Stimulated activated naive CD8-positive, alpha-beta T cell treated with anti-CD3 and anti-CD28 coated beads, Interleukin-15, amount 100 ng/mL, for 72 hours (primary cell): ENCODE measurements at regions not wholly inside any gene's neighbourhood (a gene's known extent, or its start where the extent isn't known, plus 50 kb on each side); places are given as distances from the start of the nearest gene placed in this dataset.
"Not testable (repeated sequence)": the region's sequence is repeated elsewhere in the genome, so short reads cannot be mapped to it uniquely, and the experiment has no call there.

Experiments used
- ATAC-seq: fragments of 150-1000 bp; cut with Tn5 transposase; 2 replicates; pipeline ENCODE4 v1.10.0; 2021; ENCODE audit warnings: mild to moderate bottlenecking, moderate library complexity
- DNase-seq, 2 donors: peaks; one replicate each; pipeline ENCODE4 v3.0.0; 2021 to 2022
- H3K27ac Mint-ChIP-seq, 2 donors: one replicate each; pipeline ENCODE4 v1.8.0; 2022; ENCODE audit warnings: mild to moderate bottlenecking in 2 of 2, mixed read lengths in 2 of 2, moderate library complexity in 2 of 2
- H3K27me3 Mint-ChIP-seq: one replicate; pipeline ENCODE4 v1.8.0; 2022; ENCODE audit warnings: mixed read lengths
- H3K4me1 Mint-ChIP-seq: one replicate; pipeline ENCODE4 v1.8.0; 2022; ENCODE audit warnings: mild to moderate bottlenecking, mixed read lengths
- H3K4me3 Mint-ChIP-seq, 2 donors: one replicate each; pipeline ENCODE4 v1.8.0; 2022; ENCODE audit warnings: mild to moderate bottlenecking in 2 of 2, mixed read lengths in 2 of 2, moderate library complexity in 1 of 2
- H3K9me3 Mint-ChIP-seq, 2 donors: one replicate each; pipeline ENCODE4 v1.8.0; 2022; ENCODE audit warnings: mixed read lengths in 2 of 2

DNA sequence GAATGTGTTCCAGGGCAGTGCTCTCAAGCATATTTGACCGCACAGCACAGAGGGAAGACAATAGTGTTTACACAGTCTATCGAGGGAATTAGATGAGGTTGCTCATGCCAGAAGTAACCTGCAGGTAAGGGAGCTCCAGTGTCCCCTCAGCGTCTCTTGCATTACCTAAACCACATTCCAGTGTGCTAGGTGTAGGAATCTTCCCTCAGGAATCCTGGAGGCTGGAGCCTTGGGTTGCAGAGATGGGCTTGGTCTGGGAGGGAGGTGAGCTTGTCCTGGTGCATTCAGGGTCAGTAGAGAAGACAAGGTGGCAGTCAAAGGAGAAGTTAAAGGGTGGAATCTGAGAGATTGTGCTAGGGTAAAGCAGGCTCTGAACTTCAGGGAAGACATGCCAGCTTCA is 56.3 kb downstream of the SOX14 start:
- Mint-ChIP-seq H3K9me3 (no peaks in the 10 kb centered on the region), H3K4me3 (no peak overlapping the region), H3K27me3 (peaks cover 8% of the 10 kb centered on the region), H3K27ac (no peak overlapping the region), H3K4me1 (no peaks in the 10 kb centered on the region)
- DNase-seq (no peak), ATAC-seq (no peak)

DNA sequence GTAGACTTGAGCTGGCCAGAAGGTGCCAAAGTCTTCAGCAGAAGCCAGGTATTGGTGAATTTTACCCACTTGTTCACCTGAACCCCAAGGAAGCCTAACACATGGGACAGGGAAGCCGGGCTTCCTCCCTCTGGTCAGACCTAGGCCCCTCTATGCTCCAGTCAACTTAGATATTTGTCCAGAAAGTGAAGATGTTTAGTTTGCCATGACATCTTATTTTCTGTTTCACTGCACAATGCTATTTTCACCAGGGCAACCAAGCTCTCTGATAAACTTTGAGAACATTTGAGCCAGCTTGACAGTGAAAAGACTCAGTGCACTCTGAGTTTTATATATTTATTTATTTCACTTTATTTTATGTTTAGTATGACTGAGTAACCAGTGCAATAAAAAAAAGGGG is 71.0 kb downstream of the SOX14 start:
- H3K27me3 Mint-ChIP-seq, result peaks cover 13% of the 10 kb centered on the region
- DNase-seq (no peak), ATAC-seq (no peak)
- H3K4me1 Mint-ChIP-seq, result no peaks in the 10 kb centered on the region
- peaks cover 4 to 15% of the 10 kb centered on the region in 2 donors for H3K9me3 Mint-ChIP-seq
- no peak overlapping the region for H3K4me3 Mint-ChIP-seq
- no peak overlapping the region for H3K27ac Mint-ChIP-seq

DNA sequence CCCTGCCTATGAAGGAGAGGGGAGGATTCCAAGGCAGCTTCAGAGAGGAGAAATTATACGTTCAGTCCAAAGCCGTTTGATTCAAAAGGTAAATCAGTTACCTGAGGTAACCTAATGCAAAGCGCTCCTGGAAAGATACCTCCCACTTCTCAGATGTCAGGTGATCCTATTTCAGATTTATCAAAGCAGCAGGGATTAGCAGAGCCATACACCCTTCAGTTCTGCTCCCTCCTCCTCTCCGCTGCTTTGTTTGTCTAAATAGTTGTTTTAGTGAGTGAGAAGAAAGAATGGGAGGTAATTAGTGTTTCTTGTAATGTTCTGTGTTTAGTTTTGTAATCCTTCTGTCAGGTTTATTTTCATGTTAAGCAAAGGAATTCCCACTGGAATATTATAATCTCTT is 81.1 kb downstream of the SOX14 start:
- ATAC-seq (no peak), DNase-seq (no peak)
- H3K4me3 Mint-ChIP-seq, result no peak overlapping the region
- no peak overlapping the region for H3K27ac Mint-ChIP-seq
- no peaks in the 10 kb centered on the region for H3K4me1 Mint-ChIP-seq
- H3K27me3 Mint-ChIP-seq, result peaks cover 31% of the 10 kb centered on the region
- no peaks in the 10 kb centered on the region for H3K9me3 Mint-ChIP-seq

DNA sequence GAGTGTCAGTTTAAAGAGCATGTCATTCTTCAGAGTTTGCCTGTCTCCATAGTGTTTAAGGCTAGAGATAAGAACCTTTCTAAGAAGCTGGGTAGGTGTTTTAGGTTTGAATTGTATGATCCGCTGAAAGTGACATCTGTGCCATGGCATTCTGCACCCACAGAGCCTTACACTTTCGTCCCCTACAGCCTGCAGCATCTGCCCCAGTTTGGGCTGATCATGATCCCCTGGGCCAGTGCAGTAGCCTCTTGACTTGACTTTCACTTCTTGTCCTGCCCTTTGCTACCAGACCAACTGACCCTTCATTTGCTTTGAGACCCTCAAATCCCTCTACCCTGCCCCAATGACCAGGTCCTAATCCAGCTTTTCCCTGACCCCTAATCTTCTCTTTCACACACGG is 81.6 kb downstream of the SOX14 start:
- H3K27ac Mint-ChIP-seq, result no peak overlapping the region
- DNase-seq, result no peak
- no peak for ATAC-seq
- no peaks in the 10 kb centered on the region for H3K4me1 Mint-ChIP-seq
- H3K27me3 Mint-ChIP-seq, result peaks cover 31% of the 10 kb centered on the region
- H3K9me3 Mint-ChIP-seq, result no peaks in the 10 kb centered on the region
- no peak overlapping the region for H3K4me3 Mint-ChIP-seq

DNA sequence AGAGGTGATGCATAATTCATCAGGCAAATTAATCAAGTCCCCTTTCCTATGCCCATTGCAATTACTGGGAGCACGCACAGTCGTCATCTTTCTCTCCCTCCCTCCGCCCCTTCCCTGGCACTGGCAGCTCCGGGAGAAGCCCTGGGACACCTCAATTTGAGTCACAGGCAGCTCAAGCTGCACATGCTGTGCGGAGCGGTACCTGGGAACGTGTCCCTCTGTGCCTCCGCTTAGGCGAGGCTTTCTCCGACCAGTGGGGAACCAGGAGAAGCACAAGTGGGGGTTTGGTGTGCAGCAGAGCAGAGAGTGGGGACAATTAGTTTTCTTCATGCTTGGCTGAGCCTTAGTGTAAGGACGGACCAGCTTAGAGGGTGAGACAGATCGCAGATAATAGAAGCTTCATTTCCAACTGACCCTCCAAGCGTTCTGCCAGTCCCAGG is 88.3 kb downstream of the SOX14 start:
- no peak overlapping the region for H3K4me3 Mint-ChIP-seq
- H3K4me1 Mint-ChIP-seq, result no peaks in the 10 kb centered on the region
- H3K27me3 Mint-ChIP-seq, result peaks cover 33% of the 10 kb centered on the region
- H3K27ac Mint-ChIP-seq, result no peak overlapping the region
- DNase-seq, result no peak
- no peak for ATAC-seq
- no peaks in the 10 kb centered on the region for H3K9me3 Mint-ChIP-seq

DNA sequence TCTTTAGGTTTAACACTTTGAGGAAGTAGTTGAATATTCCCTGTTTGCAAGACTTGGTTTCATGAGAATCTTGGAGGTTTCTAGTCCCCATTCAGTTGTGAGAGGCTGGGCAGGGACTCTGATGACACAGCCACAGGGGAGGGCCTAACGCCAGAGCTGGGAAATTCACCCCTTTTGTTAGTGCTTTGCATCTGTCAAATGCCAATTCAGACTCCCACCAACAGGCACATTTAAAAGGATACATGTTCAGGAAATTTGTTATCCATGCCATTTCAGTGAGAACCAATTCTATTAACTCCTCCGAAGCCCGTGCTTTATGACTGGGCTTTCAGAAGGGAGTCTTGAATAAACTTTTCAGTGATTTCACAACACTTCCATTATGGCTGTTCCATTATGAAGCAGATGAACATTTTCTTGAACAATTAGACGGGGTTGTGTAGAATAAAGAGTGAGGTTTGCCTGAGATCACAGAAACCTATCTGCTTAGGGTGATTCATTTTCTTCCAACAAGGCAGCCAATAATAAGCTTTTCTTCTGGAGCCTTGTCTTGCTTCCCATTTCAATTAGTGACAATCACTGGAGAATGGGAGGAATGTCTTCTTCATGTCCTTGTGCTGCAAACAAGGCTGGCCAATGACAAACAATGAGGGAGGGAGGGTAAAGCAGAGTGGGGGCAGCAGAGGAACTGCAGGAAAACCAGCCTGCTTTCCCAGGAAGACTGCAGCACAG is 90.6 kb downstream of the SOX14 start:
- no peak for DNase-seq
- Mint-ChIP-seq H3K27ac (no peak overlapping the region), H3K4me1 (no peaks in the 10 kb centered on the region), H3K27me3 (peaks cover 17% of the 10 kb centered on the region), H3K4me3 (no peak overlapping the region), H3K9me3 (no peaks in the 10 kb centered on the region)
- ATAC-seq, result no peak

DNA sequence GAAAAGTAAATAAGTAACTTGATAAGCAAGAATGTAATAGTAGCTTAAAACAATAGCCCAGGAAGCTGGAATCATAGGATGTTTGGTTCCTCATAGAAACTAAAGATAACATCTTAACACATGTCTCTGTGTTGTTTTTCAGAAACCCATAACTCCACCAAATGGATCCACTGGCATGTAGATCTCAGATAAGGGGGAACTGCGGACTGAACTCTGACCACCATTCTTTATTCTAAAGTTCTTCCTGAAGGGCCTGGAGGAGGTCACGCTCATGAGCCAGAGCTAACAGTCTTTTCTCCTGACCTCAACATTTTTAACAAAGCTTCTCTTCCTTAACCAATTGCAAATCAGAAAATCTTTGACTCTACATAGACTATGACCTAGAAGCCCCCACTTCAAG is 101.9 kb downstream of the SOX14 start:
- H3K27ac Mint-ChIP-seq, result no peak overlapping the region
- H3K4me3 Mint-ChIP-seq, result no peak overlapping the region
- DNase-seq (no peak), ATAC-seq (no peak)
- H3K27me3 Mint-ChIP-seq, result no peaks in the 10 kb centered on the region
- no peaks in the 10 kb centered on the region for H3K4me1 Mint-ChIP-seq
- H3K9me3 Mint-ChIP-seq, result peaks cover 8 to 35% of the 10 kb centered on the region in 2 donors

DNA sequence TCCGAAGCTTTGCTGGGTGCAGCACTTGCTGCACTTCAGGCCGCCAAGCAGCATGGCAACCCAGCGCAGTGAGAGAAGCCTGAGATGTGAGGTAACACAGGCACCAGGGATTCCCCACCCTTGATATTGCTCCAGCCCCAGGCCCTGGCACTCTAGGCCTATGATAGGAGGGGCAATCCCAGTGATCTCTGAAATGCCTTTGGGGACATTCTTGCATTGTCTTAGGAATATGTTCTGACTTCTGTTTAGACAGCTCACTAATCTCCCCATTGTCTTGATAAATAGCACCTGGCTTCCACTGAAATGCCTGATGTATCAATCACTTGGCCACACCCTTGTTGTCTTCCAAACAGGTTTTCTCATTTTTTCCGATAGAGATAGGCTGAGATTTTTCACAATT is 102.8 kb downstream of the SOX14 start:
- ATAC-seq (no peak), DNase-seq (no peak)
- H3K9me3 Mint-ChIP-seq, result peaks cover 12 to 43% of the 10 kb centered on the region in 2 donors
- no peak overlapping the region for H3K27ac Mint-ChIP-seq
- H3K4me1 Mint-ChIP-seq, result no peaks in the 10 kb centered on the region
- no peaks in the 10 kb centered on the region for H3K27me3 Mint-ChIP-seq
- H3K4me3 Mint-ChIP-seq, result no peak overlapping the region

DNA sequence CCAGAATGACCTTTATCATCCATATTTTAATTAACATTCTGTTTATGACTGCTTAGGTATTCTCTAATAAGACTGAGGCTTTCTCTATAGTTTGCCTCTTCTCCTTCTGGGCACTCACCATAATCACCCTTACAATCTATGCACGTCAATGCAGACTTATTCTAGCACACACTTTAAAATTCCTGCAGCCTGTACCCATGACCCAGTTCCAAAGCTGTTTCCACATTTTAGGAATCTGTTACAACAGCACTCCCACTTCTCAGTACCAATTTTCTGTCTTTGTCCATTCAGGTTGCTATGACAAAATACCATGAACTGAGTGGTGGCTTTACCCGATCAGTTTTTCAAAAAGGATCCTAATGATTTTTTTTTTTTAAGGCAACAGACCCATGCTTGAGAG is 103.5 kb downstream of the SOX14 start:
- ATAC-seq (no peak), DNase-seq (no peak)
- H3K27me3 Mint-ChIP-seq, result no peaks in the 10 kb centered on the region
- H3K27ac Mint-ChIP-seq, result no peak overlapping the region
- no peak overlapping the region for H3K4me3 Mint-ChIP-seq
- no peaks in the 10 kb centered on the region for H3K4me1 Mint-ChIP-seq
- peaks cover 12 to 48% of the 10 kb centered on the region in 2 donors for H3K9me3 Mint-ChIP-seq

DNA sequence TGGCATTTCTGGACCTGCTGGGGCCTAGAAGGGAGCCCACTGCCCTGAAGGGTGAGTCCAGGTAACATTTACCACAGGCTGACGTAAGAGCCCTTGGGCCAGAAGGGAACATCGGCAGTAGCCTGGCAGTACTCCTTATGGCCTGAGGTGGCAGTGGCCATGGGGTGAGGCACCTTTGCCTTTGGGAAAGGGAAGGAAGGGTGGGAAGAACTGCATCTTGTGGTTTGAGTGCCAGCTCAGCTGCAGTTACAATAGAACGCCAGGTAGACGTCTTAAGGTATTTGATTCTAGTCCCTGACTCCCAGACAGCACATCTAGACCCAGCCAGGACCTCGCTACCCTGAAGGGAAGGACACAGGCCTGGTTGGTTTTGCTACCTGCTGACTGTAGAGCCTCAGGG is 104.9 kb downstream of the SOX14 start:
- H3K4me3 Mint-ChIP-seq, result no peak overlapping the region
- ATAC-seq (no peak), DNase-seq (no peak)
- no peak overlapping the region for H3K27ac Mint-ChIP-seq
- H3K4me1 Mint-ChIP-seq, result no peaks in the 10 kb centered on the region
- H3K9me3 Mint-ChIP-seq, result peaks cover 12 to 48% of the 10 kb centered on the region in 2 donors
- no peaks in the 10 kb centered on the region for H3K27me3 Mint-ChIP-seq

DNA sequence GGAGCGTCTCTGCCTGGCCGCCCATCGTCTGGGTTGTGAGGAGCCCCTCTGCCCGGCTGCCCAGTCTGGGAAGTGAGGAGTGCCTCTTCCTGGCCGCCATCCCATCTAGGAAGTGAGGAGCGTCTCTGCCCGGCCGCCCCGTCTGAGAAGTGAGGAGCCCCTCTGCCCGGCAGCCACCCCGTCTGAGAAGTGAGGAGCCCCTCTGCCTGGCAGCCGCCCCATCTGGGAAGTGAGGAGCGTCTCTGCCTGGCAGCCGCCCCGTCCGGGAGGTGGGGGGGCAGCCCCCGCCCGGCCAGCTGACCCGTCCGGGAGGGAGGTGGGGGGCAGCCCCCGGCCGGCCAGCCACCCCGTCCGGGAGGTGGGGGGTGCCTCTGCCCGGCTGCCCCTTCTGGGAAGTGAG is 108.5 kb downstream of the SOX14 start:
- H3K4me1 Mint-ChIP-seq, ATAC-seq, H3K27ac Mint-ChIP-seq, H3K4me3 Mint-ChIP-seq, DNase-seq, H3K27me3 Mint-ChIP-seq: not testable (repeated sequence)
- H3K9me3 Mint-ChIP-seq, result peaks cover 28 to 54% of the 10 kb centered on the region in 2 donors

DNA sequence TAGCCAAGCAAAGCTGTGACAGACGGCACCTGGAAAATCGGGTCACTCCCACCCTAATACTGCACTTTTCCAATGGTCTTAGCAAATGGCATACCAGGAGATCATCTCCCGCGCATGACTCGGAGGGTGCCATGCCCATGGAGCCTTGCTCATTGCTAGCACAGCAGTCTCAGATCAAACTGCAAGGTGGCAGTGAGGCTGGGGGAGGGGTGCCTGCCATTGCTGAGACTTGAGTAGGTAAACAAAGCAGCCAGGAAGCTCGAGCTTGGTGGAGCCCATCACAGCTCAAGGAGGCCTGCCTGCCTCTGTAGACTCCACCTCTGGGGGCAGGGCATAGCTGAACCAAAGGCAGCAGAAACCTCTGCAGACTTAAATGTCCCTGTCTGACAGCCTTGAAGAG is 113.1 kb upstream of the CLDN18 start:
- not testable (repeated sequence) for H3K4me3 Mint-ChIP-seq, H3K4me1 Mint-ChIP-seq

DNA sequence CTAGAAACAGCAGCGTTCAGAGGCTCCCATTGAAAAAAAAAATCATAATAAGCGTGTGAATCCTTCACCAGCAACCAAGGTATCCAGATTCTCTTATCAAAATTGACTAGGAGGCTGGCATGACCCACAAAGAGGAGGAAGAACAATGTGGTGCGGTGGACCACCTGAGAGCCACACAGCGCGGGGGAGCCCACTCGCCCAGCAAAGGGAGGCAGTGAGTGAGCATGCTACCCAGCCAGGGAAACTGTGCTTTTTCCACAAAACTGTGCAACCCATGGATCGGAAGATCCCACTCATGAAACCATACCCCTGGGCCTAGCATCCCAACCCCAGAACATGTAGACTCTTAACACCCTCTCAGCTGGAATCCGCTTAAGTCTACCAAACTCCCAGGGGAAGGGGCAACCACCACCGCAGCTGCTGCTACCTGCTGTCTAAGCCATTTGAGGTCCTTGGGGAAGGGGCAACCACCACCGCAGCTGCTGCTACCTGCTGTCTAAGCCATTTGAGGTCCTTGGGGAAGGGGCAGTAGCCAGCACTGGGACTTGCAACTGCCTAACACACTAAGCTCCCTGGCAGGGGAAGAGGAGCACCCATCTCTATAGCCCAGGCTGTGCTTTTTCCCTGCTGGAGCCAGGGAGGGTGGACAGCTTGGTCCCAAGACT is 102.8 kb upstream of the CLDN18 start:
- H3K27me3 Mint-ChIP-seq, result no peaks in the 10 kb centered on the region
- ATAC-seq (no peak), DNase-seq (no peak)
- no peaks in the 10 kb centered on the region for H3K4me1 Mint-ChIP-seq
- H3K9me3 Mint-ChIP-seq, result peaks cover 10 to 17% of the 10 kb centered on the region in 2 donors
- H3K27ac Mint-ChIP-seq, result no peak overlapping the region
- H3K4me3 Mint-ChIP-seq, result no peak overlapping the region

More for the DNA sequence above, 113.1 kb upstream of the CLDN18 start:
- ATAC-seq, H3K27me3 Mint-ChIP-seq, DNase-seq, H3K27ac Mint-ChIP-seq: not testable (repeated sequence)
- peaks cover 0 to 11% of the 10 kb centered on the region in 2 donors for H3K9me3 Mint-ChIP-seq

DNA sequence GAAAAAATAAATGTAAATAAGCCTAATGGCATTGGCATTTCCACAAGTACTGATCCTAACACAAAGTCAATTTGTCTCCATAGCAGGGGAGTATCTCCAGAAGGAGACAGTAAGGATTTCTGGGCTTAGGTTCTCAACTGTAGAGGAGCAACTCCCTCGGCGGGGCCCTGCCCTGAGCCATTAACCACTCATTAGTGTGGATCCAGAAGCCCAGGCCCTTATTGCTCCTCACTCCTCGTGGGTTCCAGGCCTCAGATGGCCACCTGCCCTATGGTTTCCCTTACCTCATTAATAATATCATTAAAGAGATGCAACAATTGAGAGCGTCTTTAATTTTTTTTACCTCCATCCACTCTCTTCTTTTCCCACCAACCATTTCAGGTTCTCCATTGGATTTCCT is 85.3 kb upstream of the CLDN18 start:
- H3K4me1 Mint-ChIP-seq, result no peaks in the 10 kb centered on the region
- DNase-seq (no peak), ATAC-seq (no peak)
- H3K4me3 Mint-ChIP-seq, result no peak overlapping the region
- H3K9me3 Mint-ChIP-seq, result no peaks in the 10 kb centered on the region
- no peak overlapping the region for H3K27ac Mint-ChIP-seq
- peaks cover 8% of the 10 kb centered on the region for H3K27me3 Mint-ChIP-seq

DNA sequence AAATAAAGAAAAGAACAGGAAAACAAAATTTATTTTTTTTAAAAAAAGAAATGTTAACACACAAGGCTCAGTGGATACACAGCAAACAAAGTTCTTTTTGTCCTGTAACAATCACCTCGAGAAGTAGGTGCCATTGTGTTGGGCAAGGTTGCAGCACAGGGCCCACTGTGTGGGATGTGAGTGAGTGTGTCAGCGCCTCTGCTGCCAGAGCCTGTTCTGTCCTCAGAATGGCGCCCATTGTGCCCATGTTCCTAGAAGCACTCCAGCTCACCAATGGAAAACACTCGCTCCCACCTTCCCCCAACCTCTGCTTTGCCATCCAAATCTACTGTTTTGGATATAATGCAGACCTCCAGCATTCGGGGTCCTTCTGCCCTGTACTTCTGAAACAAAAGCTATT is 84.9 kb upstream of the CLDN18 start:
- ATAC-seq (no peak), DNase-seq (no peak)
- H3K4me1 Mint-ChIP-seq, result no peaks in the 10 kb centered on the region
- H3K9me3 Mint-ChIP-seq, result no peaks in the 10 kb centered on the region
- peaks cover 4% of the 10 kb centered on the region for H3K27me3 Mint-ChIP-seq
- H3K4me3 Mint-ChIP-seq, result no peak overlapping the region
- no peak overlapping the region for H3K27ac Mint-ChIP-seq

DNA sequence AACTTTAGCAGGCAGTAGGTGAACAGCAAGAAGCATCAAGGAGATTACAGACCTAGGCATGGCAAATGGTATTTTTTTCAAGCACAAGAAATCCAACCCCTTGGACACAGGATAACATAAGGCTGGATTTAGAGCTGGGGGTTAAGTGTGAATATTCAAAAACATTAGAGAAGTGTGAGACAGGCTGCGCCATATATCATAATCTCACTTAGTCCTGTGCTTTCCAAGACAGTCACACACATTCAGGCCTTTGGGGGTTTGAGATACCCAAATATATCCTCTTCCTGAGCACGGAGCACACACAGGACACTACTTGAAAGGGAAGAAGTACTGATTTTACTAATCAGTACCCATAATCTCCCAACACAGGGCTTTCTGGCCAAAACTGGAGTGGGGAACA is 83.0 kb upstream of the CLDN18 start:
- no peak overlapping the region for H3K4me3 Mint-ChIP-seq
- H3K27me3 Mint-ChIP-seq, result no peaks in the 10 kb centered on the region
- no peak for ATAC-seq
- DNase-seq, result no peak
- no peak overlapping the region for H3K27ac Mint-ChIP-seq
- H3K4me1 Mint-ChIP-seq, result no peaks in the 10 kb centered on the region
- no peaks in the 10 kb centered on the region for H3K9me3 Mint-ChIP-seq

DNA sequence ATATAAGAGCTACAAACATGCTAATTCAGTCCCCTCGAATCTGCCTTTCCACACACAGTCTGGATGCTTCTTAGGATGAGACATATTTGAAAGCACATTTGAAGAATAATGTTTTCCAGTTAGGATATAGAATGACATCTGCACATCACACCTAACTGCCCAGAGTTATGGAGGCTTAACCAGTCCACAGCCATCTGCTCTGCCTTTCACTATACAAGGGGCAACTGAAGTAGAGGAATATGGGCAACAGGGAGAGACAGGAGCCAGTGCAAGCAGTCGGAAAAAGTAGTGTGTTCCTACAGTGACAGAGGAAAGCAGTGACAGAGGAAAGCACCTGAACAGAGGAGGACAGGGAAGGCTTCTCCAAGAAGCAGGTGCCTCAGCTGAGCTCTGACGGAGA is 79.0 kb upstream of the CLDN18 start:
- H3K27me3 Mint-ChIP-seq, result no peaks in the 10 kb centered on the region
- H3K27ac Mint-ChIP-seq, result no peak overlapping the region
- ATAC-seq (no peak), DNase-seq (no peak)
- H3K4me1 Mint-ChIP-seq, result no peaks in the 10 kb centered on the region
- H3K9me3 Mint-ChIP-seq, result no peaks in the 10 kb centered on the region
- no peak overlapping the region for H3K4me3 Mint-ChIP-seq
